A673 (cell line): ENCODE measurements at regions not wholly inside any gene's neighbourhood (a gene's known extent, or its start where the extent isn't known, plus 50 kb on each side); places are given as distances from the start of the nearest gene placed in this dataset.

Experiments
- BruUV-seq: library from RNA; stranded (reverse); fragments of 400-500 nt; replicated peaks from 2 replicates; lab custom pipeline; 2021; lab: Mats Ljungman, UMichigan
- CTCF ChIA-PET: fragments of 300-600 bp; sonication (Branson Sonifier 250); formaldehyde crosslinking; loops from one replicate; lab custom pipeline; 2022; ENCODE audit warnings: antibody characterized with exemption; lab: Charles Lee
- POLR2A ChIA-PET: fragments of 300-600 bp; sonication (Branson Sonifier 250); formaldehyde crosslinking; loops from one replicate; lab custom pipeline; 2022; ENCODE audit warnings: antibody characterized with exemption; ENCODE audit not compliant: low non-redundant PET; lab: Charles Lee
- DNase-seq: peaks from one replicate; pipeline ENCODE4 v3.0.0-alpha.2; 2015; ENCODE audit warnings: low spot score
- H3K27ac ChIP-seq: fragments of 200-600 bp; sonication (generic); 2 replicates; pipeline ENCODE4 v1.5.1; 2016; ENCODE audit warnings: mixed run types, low read depth, mild to moderate bottlenecking, mixed read lengths, antibody characterized with exemption, low read length; ENCODE audit not compliant: poor library complexity, severe bottlenecking
- H3K27me3 ChIP-seq: fragments of 200-600 bp; sonication (generic); replicated peaks from 2 replicates; pipeline ENCODE4 v1.6.1; 2017; ENCODE audit warnings: mixed run types, low read depth, mild to moderate bottlenecking, mixed read lengths, antibody characterized with exemption, low read length; ENCODE audit not compliant: insufficient read depth, poor library complexity
- H3K36me3 ChIP-seq: fragments of 200-600 bp; sonication (generic); 2 replicates; pipeline ENCODE4 v1.6.1; 2016; ENCODE audit warnings: mixed run types, mild to moderate bottlenecking, mixed read lengths, antibody characterized with exemption, low read length; ENCODE audit not compliant: insufficient read depth, poor library complexity, severe bottlenecking
- H3K4me1 ChIP-seq: fragments of 200-600 bp; sonication (generic); 2 replicates; pipeline ENCODE4 v1.6.1; 2017; ENCODE audit warnings: mixed run types, mild to moderate bottlenecking, mixed read lengths, antibody characterized with exemption, low read length; ENCODE audit not compliant: insufficient read depth, poor library complexity, severe bottlenecking
- H3K4me3 ChIP-seq: fragments of 200-600 bp; sonication (generic); 2 replicates; pipeline ENCODE4 v1.5.1; 2016; ENCODE audit warnings: low read depth, mixed run types, mild to moderate bottlenecking, mixed read lengths, low read length; ENCODE audit not compliant: poor library complexity, severe bottlenecking
- H3K9me3 ChIP-seq: fragments of 200-600 bp; sonication (generic); 2 replicates; pipeline ENCODE4 v1.6.1; 2016; ENCODE audit warnings: mixed run types, low read depth, mild to moderate bottlenecking, mixed read lengths, antibody characterized with exemption, low read length; ENCODE audit not compliant: poor library complexity, severe bottlenecking
- CTCF ChIP-seq: fragments of 300-800, 200-600 bp; sonication (generic); conservative IDR thresholded peaks from 2 replicates; pipeline ENCODE4 v1.5.1; 2017; ENCODE audit warnings: low read depth, mild to moderate bottlenecking, antibody characterized with exemption, low read length, moderate library complexity, mixed read lengths
- EZH2 ChIP-seq: fragments of 200-600 bp; sonication (generic); IDR thresholded peaks from 2 replicates; pipeline ENCODE4 v1.6.1; 2017; ENCODE audit warnings: borderline replicate concordance, low read depth, mild to moderate bottlenecking, mixed read lengths, antibody characterized with exemption, low read length; ENCODE audit not compliant: poor library complexity, severe bottlenecking
- intact Hi-C: fragments of 100-400 bp; cut with micrococcal nuclease; formaldehyde crosslinking; loops from one replicate; pipeline ENCODE4 v1.10.0; 2022; ENCODE audit not compliant: unreplicated experiment

DNA sequence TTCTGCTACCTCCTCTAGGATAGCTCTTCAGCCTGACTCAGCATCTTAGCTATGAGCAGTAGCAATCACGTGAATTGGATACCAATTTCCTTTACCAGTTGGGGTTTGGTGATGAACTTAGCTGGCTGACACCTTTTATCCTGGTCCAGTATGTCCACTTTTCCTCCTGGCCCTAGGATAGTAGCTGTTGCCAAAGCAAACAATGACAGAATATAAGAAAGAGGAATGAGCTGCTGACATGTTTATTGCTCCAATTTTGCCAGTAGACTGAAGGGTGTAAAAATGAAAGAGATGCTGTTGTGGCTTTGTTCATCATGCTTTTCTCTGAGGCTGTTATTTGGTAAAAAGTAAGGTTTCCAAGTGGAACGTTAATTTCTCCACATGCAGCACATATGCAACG is 168.3 kb upstream of the JAG1 start:
- CTCF ChIA-PET, result no interaction called here
- POLR2A ChIA-PET, result no interaction called here
- no peak overlapping the region for H3K27ac ChIP-seq
- no peaks in the 10 kb centered on the region for H3K4me1 ChIP-seq
- BruUV-seq, result no TSS peak
- no peaks in the 10 kb centered on the region for H3K27me3 ChIP-seq
- no peaks in the 10 kb centered on the region for H3K36me3 ChIP-seq
- TF ChIP-seq EZH2 (no peak), CTCF (no peak)
- intact Hi-C loops, result no loop called here
- H3K9me3 ChIP-seq, result peaks cover 10% of the 10 kb centered on the region
- H3K4me3 ChIP-seq, result no peak overlapping the region
- DNase-seq, result no peak

DNA sequence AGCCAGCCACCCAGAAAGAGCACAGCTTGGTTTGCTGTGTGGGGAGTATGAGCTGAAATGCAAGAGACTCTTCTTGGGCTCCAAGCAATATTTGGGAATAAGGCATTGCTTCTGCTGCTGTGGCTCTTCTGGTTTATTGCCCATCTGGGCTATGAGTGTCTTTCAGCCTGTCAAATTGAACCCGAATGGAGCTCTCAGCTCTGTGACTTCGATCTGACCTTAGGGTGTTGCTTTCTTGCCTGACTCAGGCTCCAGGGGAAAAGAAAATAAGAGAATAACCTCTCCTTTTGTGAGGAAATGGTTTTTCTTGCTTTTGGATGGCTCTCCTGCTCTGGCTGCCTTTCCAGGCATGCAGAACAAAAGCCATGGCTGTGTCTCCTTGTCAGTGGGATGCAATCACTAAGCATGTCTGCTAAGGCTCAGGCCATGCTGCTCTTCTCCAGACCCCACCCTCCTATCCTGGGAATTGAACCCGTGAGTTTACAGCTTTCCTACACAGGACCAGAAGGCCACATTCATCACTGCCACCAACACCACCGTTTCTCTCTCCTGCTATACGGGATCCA is 169.4 kb upstream of the JAG1 start:
- Histone ChIP-seq H3K27ac (no peak overlapping the region), H3K36me3 (no peaks in the 10 kb centered on the region), H3K9me3 (peaks cover 10% of the 10 kb centered on the region), H3K4me3 (no peak overlapping the region), H3K27me3 (no peaks in the 10 kb centered on the region), H3K4me1 (no peaks in the 10 kb centered on the region)
- intact Hi-C loops, result no loop called here
- ChIA-PET POLR2A (no interaction called here), CTCF (no interaction called here)
- no peak for DNase-seq
- no TSS peak for BruUV-seq
- no peak for TF ChIP-seq EZH2
- no peak for TF ChIP-seq CTCF

DNA sequence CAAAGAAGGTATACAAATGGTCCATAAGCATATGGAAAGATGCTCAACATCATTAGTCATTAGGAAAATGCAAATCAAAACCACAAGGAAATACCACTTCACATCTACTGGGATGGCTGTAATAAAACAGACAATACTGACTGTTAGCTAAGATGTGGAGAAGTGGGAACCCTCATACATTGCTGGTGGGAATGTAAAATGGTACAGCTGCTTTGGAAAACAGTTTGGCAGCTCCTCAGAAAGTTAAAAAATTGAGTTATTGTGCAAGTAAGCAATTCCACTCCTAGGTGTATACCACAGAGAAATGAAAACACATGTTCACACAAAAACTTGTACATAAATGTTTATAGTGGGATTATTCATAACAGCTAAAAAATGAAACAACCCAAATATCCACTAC is 173.0 kb upstream of the JAG1 start:
- POLR2A ChIA-PET, result no interaction called here
- no peak for DNase-seq
- H3K4me3 ChIP-seq, result no peak overlapping the region
- TF ChIP-seq EZH2, result no peak
- no peak for TF ChIP-seq CTCF
- H3K9me3 ChIP-seq, result peaks cover under 1% of the 10 kb centered on the region
- no peak overlapping the region for H3K27ac ChIP-seq
- BruUV-seq, result no TSS peak
- intact Hi-C loops, result no loop called here
- no peaks in the 10 kb centered on the region for H3K27me3 ChIP-seq
- H3K4me1 ChIP-seq, result no peaks in the 10 kb centered on the region
- no peaks in the 10 kb centered on the region for H3K36me3 ChIP-seq
- CTCF ChIA-PET, result no interaction called here
